Pulmonary artery endothelial cell (primary cell): ENCODE measurements at regions not wholly inside any gene's neighbourhood (a gene's known extent, or its start where the extent isn't known, plus 50 kb on each side); places are given as distances from the start of the nearest gene placed in this dataset.
"Not testable (repeated sequence)": the region's sequence is repeated elsewhere in the genome, so short reads cannot be mapped to it uniquely, and the experiment has no call there.

Experiments used
- DNase-seq: peaks from one replicate; pipeline ENCODE4 v3.0.0-alpha.2; 2011; ENCODE audit warnings: low read depth, low spot score

DNA sequence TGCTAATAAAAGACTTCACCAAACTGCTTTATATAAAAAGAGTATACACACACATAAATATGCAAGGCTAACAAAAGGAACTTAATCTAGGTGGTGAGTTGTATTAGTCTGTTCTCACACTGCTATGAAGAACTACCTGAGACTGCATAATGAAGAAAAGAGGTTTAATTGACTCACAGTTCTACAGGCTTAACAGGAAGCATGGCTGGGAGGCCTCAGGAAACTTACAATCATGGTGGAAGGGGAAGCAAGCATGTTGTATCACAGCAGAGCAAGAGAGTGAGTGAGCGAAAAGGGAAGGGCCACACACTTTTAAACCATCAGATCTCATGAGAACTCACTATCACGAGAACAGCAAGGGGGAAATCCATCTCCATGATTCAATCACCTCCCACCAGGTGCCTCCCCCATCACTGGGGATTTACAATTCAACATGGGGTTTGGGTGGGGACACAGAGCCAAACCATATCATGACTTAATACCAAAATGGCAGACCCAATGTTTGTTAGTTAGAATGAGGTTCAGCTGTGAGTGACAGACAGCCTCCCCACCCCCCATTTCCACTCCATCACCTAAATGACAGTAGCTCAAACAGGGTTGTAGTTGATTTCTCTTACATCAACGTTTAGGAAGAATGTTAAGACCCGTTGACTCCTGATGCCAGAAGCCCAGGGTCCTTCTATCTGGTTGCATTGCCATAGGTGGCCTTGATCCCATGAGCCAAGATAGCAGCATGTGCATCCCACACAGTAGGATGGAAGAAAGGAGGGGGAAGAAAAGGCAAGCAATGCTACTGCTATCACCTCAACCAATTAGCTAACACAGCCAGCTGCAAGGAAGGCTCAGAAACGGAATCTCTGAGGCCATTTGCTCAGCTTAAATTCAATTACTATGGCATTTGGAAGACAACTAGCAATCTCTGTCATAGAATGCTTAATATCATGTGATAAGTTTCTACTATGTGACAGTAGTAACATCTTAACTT lies 77.0 kb downstream of the CCDC71L start:
- no peak for DNase-seq

GRCh38 chr7:106583100-106583499 lies 77.9 kb downstream of the CCDC71L start:
- DNase-seq = no peak

DNA sequence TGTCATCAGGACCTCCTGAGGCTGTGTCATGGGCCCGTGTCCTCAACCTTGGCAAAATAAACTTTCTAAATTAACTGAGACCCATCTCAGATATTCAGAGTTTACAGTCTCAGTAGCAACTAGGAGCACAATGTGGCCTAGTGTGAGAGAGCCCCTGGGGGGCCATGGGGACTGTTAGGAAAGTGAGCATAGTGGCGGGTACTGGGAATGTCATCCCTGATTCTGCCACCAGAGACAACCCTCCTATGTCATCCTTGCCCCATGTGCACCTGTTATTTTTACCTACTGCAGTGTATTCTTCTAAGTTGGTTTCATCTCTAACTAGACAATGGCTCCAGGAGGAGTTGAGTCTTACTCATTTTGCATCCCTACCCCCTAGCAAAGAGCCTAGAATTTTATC lies 78.6 kb downstream of the CCDC71L start:
- DNase-seq = no peak

GRCh38 chr7:106579086-106579485 lies 81.9 kb downstream of the CCDC71L start:
- not testable (repeated sequence) for DNase-seq

DNA sequence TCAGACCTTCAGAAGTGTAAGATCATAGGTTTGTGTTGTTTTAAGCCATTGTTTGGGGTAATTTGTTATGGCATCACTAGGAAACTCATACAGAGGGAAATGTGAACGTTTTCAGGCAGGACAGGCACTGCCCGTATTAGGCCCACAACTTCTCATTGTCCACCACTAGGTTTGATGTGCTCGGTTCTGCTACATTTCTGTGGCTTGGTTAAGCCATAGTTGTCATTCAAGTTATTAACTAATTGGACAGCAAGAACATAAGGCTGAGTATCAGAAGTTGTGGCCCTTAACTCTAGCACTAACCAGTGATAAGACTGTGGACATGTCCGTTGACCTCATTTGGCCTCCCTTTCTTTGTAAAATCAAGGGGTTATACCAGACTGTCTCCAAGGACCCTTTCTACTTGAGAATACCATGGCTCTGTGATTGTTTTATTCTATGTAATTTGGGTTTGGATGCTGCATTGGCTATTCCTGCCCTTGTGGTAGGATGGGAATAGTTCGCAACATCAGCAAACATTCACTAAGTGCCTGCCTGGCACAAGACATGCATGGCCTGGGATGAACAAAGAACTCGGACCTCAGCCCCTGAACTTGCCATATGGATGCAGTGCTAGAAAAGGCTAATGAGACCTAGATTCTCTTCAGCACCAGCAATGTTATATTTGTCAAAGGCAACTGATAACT lies 85.7 kb downstream of the CCDC71L start:
- DNase-seq = no peak

GRCh38 chr7:106573738-106574137 lies 87.2 kb downstream of the CCDC71L start:
- no peak for DNase-seq

DNA sequence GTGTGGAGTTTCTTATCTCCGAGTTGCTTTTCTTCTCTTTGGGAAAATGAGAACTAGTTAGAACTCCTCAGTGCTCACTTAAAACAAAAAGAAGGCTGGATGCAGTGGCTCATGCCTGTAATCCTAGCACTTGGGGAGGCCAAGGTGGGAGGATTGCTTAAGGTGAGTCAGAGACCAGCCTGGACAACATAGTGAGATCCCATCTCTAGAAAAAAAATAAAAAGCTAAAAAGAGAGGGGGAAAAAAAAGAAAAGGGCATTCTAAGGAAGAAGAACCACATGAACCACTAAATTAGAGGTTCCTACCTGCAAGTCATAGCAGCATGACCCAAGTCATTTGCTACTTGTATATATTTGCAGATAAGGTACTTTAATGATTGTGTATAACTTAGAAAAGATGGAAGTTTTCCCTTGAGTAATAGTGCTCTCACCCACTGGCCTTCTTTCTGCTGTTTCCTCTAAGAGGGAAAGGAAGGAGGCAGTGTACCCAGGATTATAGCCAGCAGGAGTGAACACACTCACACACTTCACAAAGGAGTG lies 87.8 kb downstream of the CCDC71L start:
- no peak for DNase-seq

GRCh38 chr7:106572394-106573124 lies 88.4 kb downstream of the CCDC71L start:
- DNase-seq = no peak

- no peak for DNase-seq
Observed at GRCh38 chr7:106571563-106571962, 89.4 kb downstream of the CCDC71L start.

DNA sequence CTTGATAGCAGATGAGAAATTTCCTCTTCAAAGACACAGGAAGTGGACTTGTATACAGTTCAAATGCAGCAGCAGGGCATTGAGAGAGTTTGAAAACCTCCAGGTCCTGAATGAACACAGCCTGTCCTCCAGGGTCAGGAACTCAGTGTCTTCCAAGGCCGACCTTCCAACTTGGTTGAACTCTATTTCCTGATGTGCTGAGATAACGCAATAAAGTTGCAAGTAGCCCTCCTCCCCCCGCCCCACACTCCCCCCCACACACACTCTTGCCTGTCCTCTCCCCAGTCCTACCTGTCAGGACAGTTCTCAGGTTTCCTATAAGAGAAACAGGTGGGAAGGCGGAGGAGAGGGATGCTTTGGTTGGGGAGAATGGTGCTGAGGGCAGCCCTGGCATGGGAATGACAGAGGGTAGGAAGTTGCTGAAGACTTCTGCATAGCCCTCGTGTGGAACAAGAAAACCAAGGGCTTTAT lies 90.0 kb downstream of the CCDC71L start:
- DNase-seq = no peak

DNA sequence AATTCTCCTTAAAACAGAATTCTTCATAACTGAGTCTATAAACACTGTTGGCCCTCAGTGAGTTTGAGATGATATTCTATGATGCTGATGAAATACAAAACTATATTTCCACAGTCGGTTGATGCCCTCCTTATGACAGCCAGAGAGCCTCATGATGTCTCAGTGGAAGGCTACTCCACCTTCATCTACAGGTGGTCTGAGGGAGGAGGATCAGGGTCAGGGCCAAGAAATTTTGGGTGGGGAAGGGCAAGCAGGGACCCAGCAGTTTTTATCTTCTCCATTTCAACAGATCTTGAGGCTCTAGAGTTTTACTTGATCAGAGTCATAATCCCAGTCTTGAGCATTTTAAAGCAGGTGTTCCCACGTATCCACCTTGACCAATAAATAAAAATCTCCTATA lies 90.8 kb downstream of the CCDC71L start:
- DNase-seq = no peak

GRCh38 chr7:106569500-106569929 lies 91.4 kb downstream of the CCDC71L start:
- DNase-seq = no peak

- DNase-seq = no peak
Observed at GRCh38 chr7:106568680-106569499, 92.1 kb downstream of the CCDC71L start.

- no peak for DNase-seq
Observed at GRCh38 chr7:106568002-106568679, 92.8 kb downstream of the CCDC71L start.

GRCh38 chr7:106567204-106568001 lies 93.6 kb downstream of the CCDC71L start:
- not testable (repeated sequence) for DNase-seq

DNA sequence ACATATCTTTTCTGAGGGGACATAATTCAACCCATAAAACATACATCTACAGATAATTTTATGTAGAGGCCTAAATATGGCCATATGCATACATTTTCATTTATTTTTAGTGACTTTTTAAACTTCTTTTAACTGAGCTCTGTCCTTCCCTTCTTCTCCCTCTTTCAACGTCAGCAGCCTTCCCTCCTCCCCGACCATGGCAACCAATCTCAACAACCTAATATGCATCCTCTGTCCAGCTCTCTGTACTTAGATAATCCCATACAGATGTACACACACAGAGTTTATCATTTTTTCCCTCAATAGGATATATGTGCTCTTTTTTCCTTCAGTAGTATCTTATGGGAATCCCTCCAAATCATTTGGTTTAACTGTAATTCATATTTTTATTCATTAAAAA lies 94.3 kb downstream of the CCDC71L start:
- DNase-seq = no peak

- no peak for DNase-seq
Observed at GRCh38 chr7:106566196-106566595, 94.8 kb downstream of the CCDC71L start.

DNA sequence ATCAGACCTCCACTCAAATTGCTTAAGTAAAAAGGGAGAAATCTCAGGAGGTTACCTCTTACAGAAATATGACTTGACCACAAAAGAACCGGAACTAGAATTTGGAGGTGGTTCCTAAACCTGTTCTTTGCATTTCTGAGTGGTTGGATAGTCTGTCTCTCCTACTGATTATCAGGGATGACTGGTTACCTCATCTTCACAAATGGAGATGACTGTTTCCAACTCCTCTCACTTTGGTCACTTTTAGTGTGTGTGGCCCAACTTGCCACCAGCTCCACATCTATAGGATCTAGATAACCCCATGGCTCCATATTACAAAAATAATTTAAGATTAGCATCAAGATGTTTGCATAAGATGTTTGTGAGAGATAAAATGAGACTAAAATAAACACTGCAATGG lies 95.5 kb downstream of the CCDC71L start:
- no peak for DNase-seq

GRCh38 chr7:106563466-106564150 lies 97.3 kb downstream of the CCDC71L start:
- DNase-seq = no peak
